ENCODE measurements at regions not wholly inside any gene's neighbourhood (a gene's known extent, or its start where the extent isn't known, plus 50 kb on each side); places are given as distances from the start of the nearest gene placed in this dataset.

- peak overlapping the region; percentile 23 for H3K9ac ChIP-seq (ENCODE audit: control insufficient read depth, extremely low read depth, insufficient read depth, low read length)
- no peak overlapping the region for H2AFZ ChIP-seq (ENCODE audit: control insufficient read depth, low read length)
- H3K36me3 ChIP-seq (ENCODE audit: control insufficient read depth in 2 of 2, extremely low read depth in 1 of 2, insufficient read depth in 2 of 2, low read length in 2 of 2): no peaks in the 10 kb centered on the region
- TF ChIP-seq CTCF (optimal IDR thresholded peaks at IDR 0.05 in 1 of 3, IDR thresholded peaks at IDR 0.05 in 1 of 3, conservative IDR thresholded peaks at IDR 0.05 in 1 of 3; ENCODE audit: extremely low read depth in 1 of 3, insufficient read depth in 2 of 3, low read length in 3 of 3): no peak
- no peak for TF ChIP-seq EZH2 (IDR thresholded peaks at IDR 0.05; ENCODE audit: low read length)
- FAIRE-seq (peak; percentile 23), DNase-seq (ENCODE audit: low read depth, low spot score) (no peak)
- H3K27me3 ChIP-seq (ENCODE audit: control insufficient read depth, extremely low read depth, insufficient read depth, low read length): no peaks in the 10 kb centered on the region
- H3K27ac ChIP-seq (ENCODE audit: control insufficient read depth, insufficient read depth, low read length): peak overlapping the region; percentile 72
- peaks cover 31% of the 10 kb centered on the region for H3K4me1 ChIP-seq (ENCODE audit: control insufficient read depth, extremely low read depth, insufficient read depth, low read length)
- no peak overlapping the region for H3K4me3 ChIP-seq (ENCODE audit: control insufficient read depth in 2 of 3, extremely low read depth in 1 of 3, insufficient read depth in 2 of 3, low read depth in 1 of 3, low read length in 3 of 3)
- dilution Hi-C loops (cut with MboI; ENCODE audit: extremely low pct_ligation_motif_present, low sequenced_read_pairs): no loop called here
- H4K20me1 ChIP-seq (ENCODE audit: control insufficient read depth, extremely low read depth, insufficient read depth, low read length): no peaks in the 10 kb centered on the region
- H3K9me1 ChIP-seq (ENCODE audit: control insufficient read depth, extremely low read depth, insufficient read depth, low read length): no peaks in the 10 kb centered on the region
- H3K79me2 ChIP-seq (ENCODE audit: control insufficient read depth, insufficient read depth, low read length): no peaks in the 10 kb centered on the region
- peak overlapping the region; percentile 66 for H3K4me2 ChIP-seq (ENCODE audit: control insufficient read depth, extremely low read depth, insufficient read depth, low read depth, low read length)
- no peaks in the 10 kb centered on the region for H3K9me3 ChIP-seq (ENCODE audit: control insufficient read depth, low read depth, low read length)
Measured at GRCh38 chr4:112083587-112084347, 61.5 kb upstream of the FAM241A start.

- FAIRE-seq (no peak), DNase-seq (ENCODE audit: low read depth, low spot score) (no peak)
- TF ChIP-seq CTCF (optimal IDR thresholded peaks at IDR 0.05 in 1 of 3, IDR thresholded peaks at IDR 0.05 in 1 of 3, conservative IDR thresholded peaks at IDR 0.05 in 1 of 3; ENCODE audit: extremely low read depth in 1 of 3, insufficient read depth in 2 of 3, low read length in 3 of 3) (no peak), EZH2 (IDR thresholded peaks at IDR 0.05; ENCODE audit: low read length) (no peak)
- Histone ChIP-seq H3K4me1 (ENCODE audit: control insufficient read depth, extremely low read depth, insufficient read depth, low read length) (peaks cover 28% of the 10 kb centered on the region), H3K4me2 (ENCODE audit: control insufficient read depth, extremely low read depth, insufficient read depth, low read depth, low read length) (no peak overlapping the region), H3K4me3 (ENCODE audit: control insufficient read depth in 2 of 3, extremely low read depth in 1 of 3, insufficient read depth in 2 of 3, low read depth in 1 of 3, low read length in 3 of 3) (no peak overlapping the region), H3K9ac (ENCODE audit: control insufficient read depth, extremely low read depth, insufficient read depth, low read length) (no peak overlapping the region), H3K9me1 (ENCODE audit: control insufficient read depth, extremely low read depth, insufficient read depth, low read length) (no peaks in the 10 kb centered on the region), H2AFZ (ENCODE audit: control insufficient read depth, low read length) (peak overlapping the region; percentile 15), H3K79me2 (ENCODE audit: control insufficient read depth, insufficient read depth, low read length) (no peaks in the 10 kb centered on the region), H3K27ac (ENCODE audit: control insufficient read depth, insufficient read depth, low read length) (no peak overlapping the region), H4K20me1 (ENCODE audit: control insufficient read depth, extremely low read depth, insufficient read depth, low read length) (no peaks in the 10 kb centered on the region), H3K9me3 (ENCODE audit: control insufficient read depth, low read depth, low read length) (no peaks in the 10 kb centered on the region), H3K27me3 (ENCODE audit: control insufficient read depth, extremely low read depth, insufficient read depth, low read length) (no peaks in the 10 kb centered on the region), H3K36me3 (ENCODE audit: control insufficient read depth in 2 of 2, extremely low read depth in 1 of 2, insufficient read depth in 2 of 2, low read length in 2 of 2) (no peaks in the 10 kb centered on the region)
- dilution Hi-C loops (cut with MboI; ENCODE audit: extremely low pct_ligation_motif_present, low sequenced_read_pairs): no loop called here
Measured at GRCh38 chr4:112085156-112086035, 59.9 kb upstream of the FAM241A start.

All from keratinocyte (primary cell).